ENCODE measurements at regions not wholly inside any gene's neighbourhood (a gene's known extent, or its start where the extent isn't known, plus 50 kb on each side); places are given as distances from the start of the nearest gene placed in this dataset.

DNA sequence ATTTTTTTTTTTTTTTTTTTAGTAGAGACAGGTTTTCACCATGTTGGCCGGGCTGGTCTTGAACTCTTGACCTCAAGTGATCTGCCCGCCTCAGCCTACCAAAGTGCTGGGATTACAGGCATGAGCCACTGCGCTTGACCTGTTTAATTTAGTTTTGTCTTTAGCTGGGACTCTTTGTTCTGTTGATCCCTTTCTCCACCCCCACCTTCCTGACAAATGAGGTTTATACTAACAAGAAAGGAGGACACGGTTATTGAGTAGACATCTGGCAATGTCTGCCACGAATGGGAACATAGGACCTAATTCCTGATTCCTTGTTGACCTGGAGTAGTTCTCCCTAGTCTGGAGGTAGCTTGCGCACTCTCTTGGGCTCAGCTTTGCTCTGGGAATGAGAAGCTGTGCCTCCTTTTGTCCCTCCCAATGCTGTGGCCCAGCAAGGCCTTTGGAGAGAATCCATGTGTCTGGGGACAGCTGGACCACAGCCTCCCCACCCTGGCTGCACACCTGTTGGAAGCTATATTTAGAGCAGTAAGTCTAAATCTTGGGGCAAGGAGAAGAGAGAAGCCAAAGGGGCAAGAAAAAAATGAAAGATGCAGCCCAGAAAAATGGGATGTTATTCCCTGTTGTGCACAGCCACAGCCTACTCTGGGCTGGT lies 53.2 kb upstream of the ADPGK start:
- H3K4me3 ChIP-seq (ENCODE audit: low read depth in 1 of 2, low read length in 1 of 2), result no peak overlapping the region
- no peaks in the 10 kb centered on the region for H3K9me3 ChIP-seq
- peaks cover 2 to 32% of the 10 kb centered on the region in 2 experiments for H3K4me1 ChIP-seq (ENCODE audit: control insufficient read depth in 1 of 2, insufficient read depth in 1 of 2, low read depth in 1 of 2, low read length in 1 of 2)
- peaks cover under 1% of the 10 kb centered on the region for H3K27me3 ChIP-seq
- TF ChIP-seq, protein P1, sequence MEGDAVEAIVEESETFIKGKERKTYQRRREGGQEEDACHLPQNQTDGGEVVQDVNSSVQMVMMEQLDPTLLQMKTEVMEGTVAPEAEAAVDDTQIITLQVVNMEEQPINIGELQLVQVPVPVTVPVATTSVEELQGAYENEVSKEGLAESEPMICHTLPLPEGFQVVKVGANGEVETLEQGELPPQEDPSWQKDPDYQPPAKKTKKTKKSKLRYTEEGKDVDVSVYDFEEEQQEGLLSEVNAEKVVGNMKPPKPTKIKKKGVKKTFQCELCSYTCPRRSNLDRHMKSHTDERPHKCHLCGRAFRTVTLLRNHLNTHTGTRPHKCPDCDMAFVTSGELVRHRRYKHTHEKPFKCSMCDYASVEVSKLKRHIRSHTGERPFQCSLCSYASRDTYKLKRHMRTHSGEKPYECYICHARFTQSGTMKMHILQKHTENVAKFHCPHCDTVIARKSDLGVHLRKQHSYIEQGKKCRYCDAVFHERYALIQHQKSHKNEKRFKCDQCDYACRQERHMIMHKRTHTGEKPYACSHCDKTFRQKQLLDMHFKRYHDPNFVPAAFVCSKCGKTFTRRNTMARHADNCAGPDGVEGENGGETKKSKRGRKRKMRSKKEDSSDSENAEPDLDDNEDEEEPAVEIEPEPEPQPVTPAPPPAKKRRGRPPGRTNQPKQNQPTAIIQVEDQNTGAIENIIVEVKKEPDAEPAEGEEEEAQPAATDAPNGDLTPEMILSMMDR (IDR thresholded peaks at IDR 0.05), result no peak
- no peaks in the 10 kb centered on the region for H3K36me3 ChIP-seq
- H3K27ac ChIP-seq, result no peak overlapping the region

- TF ChIP-seq, protein P1 (IDR thresholded peaks at IDR 0.05), result no peak
- H3K36me3 ChIP-seq, result no peaks in the 10 kb centered on the region
- H3K27me3 ChIP-seq, result no peaks in the 10 kb centered on the region
- no peak overlapping the region for H3K27ac ChIP-seq
- no peaks in the 10 kb centered on the region for H3K9me3 ChIP-seq
- no peak overlapping the region for H3K4me3 ChIP-seq (ENCODE audit: low read depth in 1 of 2, low read length in 1 of 2)
- peaks cover 2 to 32% of the 10 kb centered on the region in 2 experiments for H3K4me1 ChIP-seq (ENCODE audit: control insufficient read depth in 1 of 2, insufficient read depth in 1 of 2, low read depth in 1 of 2, low read length in 1 of 2)
Measured at GRCh38 chr15:72835294-72835890, 51.8 kb upstream of the ADPGK start.

GRCh38 chr15:72833561-72833960 lies 50.0 kb upstream of the ADPGK start:
- peaks cover 2 to 31% of the 10 kb centered on the region in 2 experiments for H3K4me1 ChIP-seq (ENCODE audit: control insufficient read depth in 1 of 2, insufficient read depth in 1 of 2, low read depth in 1 of 2, low read length in 1 of 2)
- peak overlapping the region; percentile 74 for H3K27ac ChIP-seq
- no peaks in the 10 kb centered on the region for H3K9me3 ChIP-seq
- no peak overlapping the region for H3K4me3 ChIP-seq (ENCODE audit: low read depth in 1 of 2, low read length in 1 of 2)
- TF ChIP-seq, protein P1 (IDR thresholded peaks at IDR 0.05), result no peak
- H3K27me3 ChIP-seq, result peaks cover 14% of the 10 kb centered on the region
- no peaks in the 10 kb centered on the region for H3K36me3 ChIP-seq

Measured in neutrophil (primary cell).